Mesenchymal stem cell (in vitro differentiated cells and primary cell): ENCODE measurements at regions not wholly inside any gene's neighbourhood (a gene's known extent, or its start where the extent isn't known, plus 50 kb on each side); places are given as distances from the start of the nearest gene placed in this dataset.

Source experiments
- DNase-seq: peaks from one replicate; pipeline ENCODE4 v3.0.0-alpha.2; 2013
- H2AFZ ChIP-seq: one replicate; pipeline ENCODE4 v1.6.1; 2013; ENCODE audit warnings: low read depth, mild to moderate bottlenecking, control low read depth, inconsistent platforms, low read length, moderate library complexity
- H2AK5ac ChIP-seq: 2 replicates; pipeline ENCODE4 v1.6.1; 2013; ENCODE audit warnings: low read length, moderate library complexity, mild to moderate bottlenecking, inconsistent platforms; ENCODE audit not compliant: severe bottlenecking
- H2BK120ac ChIP-seq: one replicate; pipeline ENCODE4 v1.6.1; 2013; ENCODE audit warnings: low read depth, mild to moderate bottlenecking, inconsistent platforms, low read length, moderate library complexity
- H2BK12ac ChIP-seq, 2 experiments: one replicate each; pipeline ENCODE4 v1.6.1; 2013; ENCODE audit warnings: inconsistent platforms in 2 of 2, low read length in 2 of 2, mild to moderate bottlenecking in 2 of 2, moderate library complexity in 2 of 2, control low read depth in 1 of 2
- H2BK15ac ChIP-seq: one replicate; pipeline ENCODE4 v1.6.1; 2013; ENCODE audit warnings: mild to moderate bottlenecking, low read depth, inconsistent platforms; ENCODE audit not compliant: poor library complexity, severe bottlenecking
- H2BK5ac ChIP-seq: 2 replicates; pipeline ENCODE4 v1.6.1; 2013; ENCODE audit warnings: low read depth, mild to moderate bottlenecking, low read length, control low read depth, inconsistent platforms; ENCODE audit not compliant: poor library complexity, severe bottlenecking
- H3K14ac ChIP-seq, 2 experiments: one replicate each; pipeline ENCODE4 v1.6.1; 2013; ENCODE audit warnings: inconsistent platforms in 2 of 2, low read length in 2 of 2, control low read depth in 1 of 2, mild to moderate bottlenecking in 1 of 2, moderate library complexity in 1 of 2
- H3K18ac ChIP-seq, 2 experiments: one replicate each; pipeline ENCODE4 v1.6.1; 2013; ENCODE audit warnings: inconsistent platforms in 2 of 2, low read length in 2 of 2, control low read depth in 1 of 2, low read depth in 1 of 2, mild to moderate bottlenecking in 1 of 2
- H3K23ac ChIP-seq, 2 experiments: one replicate each; pipeline ENCODE4 v1.6.1; 2013; ENCODE audit warnings: inconsistent platforms in 2 of 2, low read length in 2 of 2, mild to moderate bottlenecking in 2 of 2, moderate library complexity in 2 of 2, control low read depth in 1 of 2
- H3K27ac ChIP-seq: 2 replicates; pipeline ENCODE4 v1.5.1; 2013; ENCODE audit warnings: mild to moderate bottlenecking, moderate library complexity, low read length, control low read depth, inconsistent platforms; ENCODE audit not compliant: poor library complexity, severe bottlenecking
- H3K27me3 ChIP-seq, 2 experiments: 2 replicates each; pipeline versions ENCODE4 v1.6.1 to v1.7.0; 2013; ENCODE audit warnings: low read length in 2 of 2, mild to moderate bottlenecking in 2 of 2, moderate library complexity in 2 of 2, control low read depth in 1 of 2, inconsistent platforms in 1 of 2; ENCODE audit not compliant: control insufficient read depth in 1 of 2, insufficient read depth in 1 of 2
- H3K36me3 ChIP-seq, 2 experiments: 2 replicates each; pipeline versions ENCODE4 v1.6.1 to v1.7.0; 2013; ENCODE audit warnings: low read length in 2 of 2, control low read depth in 1 of 2, inconsistent platforms in 1 of 2, low read depth in 1 of 2, mild to moderate bottlenecking in 1 of 2; ENCODE audit not compliant: insufficient read depth in 2 of 2, control insufficient read depth in 1 of 2
- H3K4ac ChIP-seq, 2 experiments: one replicate each; pipeline ENCODE4 v1.6.1; 2013; ENCODE audit warnings: inconsistent platforms in 2 of 2, low read length in 2 of 2, mild to moderate bottlenecking in 2 of 2, moderate library complexity in 2 of 2, control low read depth in 1 of 2, low read depth in 1 of 2
- H3K4me1 ChIP-seq: 2 replicates; pipeline ENCODE4 v1.6.1; 2013; ENCODE audit warnings: low read depth, low read length, control low read depth; ENCODE audit not compliant: control insufficient read depth, insufficient read depth
- H3K4me2 ChIP-seq: 2 replicates; pipeline ENCODE4 v1.6.1; 2013; ENCODE audit warnings: low read length, mild to moderate bottlenecking, inconsistent platforms; ENCODE audit not compliant: poor library complexity, severe bottlenecking
- H3K4me3 ChIP-seq, 2 experiments: 2 replicates each; pipeline versions ENCODE4 v1.5.1 to v1.7.0; 2013; ENCODE audit warnings: low read length in 2 of 2, mild to moderate bottlenecking in 2 of 2, control low read depth in 1 of 2, low read depth in 1 of 2; ENCODE audit not compliant: insufficient read depth in 1 of 2
- H3K79me1 ChIP-seq: replicated peaks from 2 replicates; pipeline ENCODE4 v1.6.1; 2013; ENCODE audit warnings: mild to moderate bottlenecking, control low read depth, low read length, inconsistent platforms; ENCODE audit not compliant: poor library complexity, severe bottlenecking
- H3K9ac ChIP-seq: 2 replicates; pipeline ENCODE4 v1.7.0; 2013; ENCODE audit warnings: mild to moderate bottlenecking, low read length, moderate library complexity
- H3K9me3 ChIP-seq: 2 replicates; pipeline ENCODE4 v1.7.0; 2013; ENCODE audit warnings: mild to moderate bottlenecking, low read length; ENCODE audit not compliant: control insufficient read depth
- H4K8ac ChIP-seq: one replicate; pipeline ENCODE4 v1.6.1; 2013; ENCODE audit warnings: inconsistent platforms, mild to moderate bottlenecking, low read length, moderate library complexity
- H4K91ac ChIP-seq: one replicate; pipeline ENCODE4 v1.6.1; 2013; ENCODE audit warnings: mild to moderate bottlenecking, low read length, inconsistent platforms
- WGBS: methylation state at CpG from one replicate; pipeline ENCODE4 v1.1.7; 2013; ENCODE audit warnings: mixed read lengths; 5-methylcytosine and 5-hydroxymethylcytosine counted together

- Histone ChIP-seq H3K4me3 (no peak overlapping the region), H4K8ac (no peak overlapping the region), H3K4ac (no peak overlapping the region), H2BK12ac (no peak overlapping the region), H3K27ac (no peak overlapping the region), H2BK120ac (no peak overlapping the region), H2BK5ac (no peak overlapping the region), H3K18ac (no peak overlapping the region), H3K14ac (no peak overlapping the region), H3K4me2 (no peak overlapping the region), H4K91ac (no peak overlapping the region), H3K9me3 (peaks cover 14% of the 10 kb centered on the region), H2AK5ac (no peak overlapping the region), H3K36me3 (no peaks in the 10 kb centered on the region), H2BK15ac (no peak overlapping the region), H3K4me1 (no peaks in the 10 kb centered on the region), H3K27me3 (peaks cover 0 to 4% of the 10 kb centered on the region in 2 experiments), H3K9ac (no peak overlapping the region), H3K79me1 (no peaks in the 10 kb centered on the region), H3K23ac (no peak overlapping the region), H2AFZ (no peak overlapping the region)
- 88% methylated on average over 1 of the region's 1 CpG for WGBS
- DNase-seq: no peak
Observed at GRCh38 chr17:5913641-5914040, 156.5 kb upstream of the WSCD1 start.

- Histone ChIP-seq H3K27ac (no peak overlapping the region), H3K14ac (no peak overlapping the region), H2BK15ac (no peak overlapping the region), H3K9me3 (peaks cover 6% of the 10 kb centered on the region), H3K4me3 (no peak overlapping the region), H2AK5ac (no peak overlapping the region), H2BK5ac (no peak overlapping the region), H3K36me3 (no peaks in the 10 kb centered on the region), H2BK12ac (no peak overlapping the region), H4K91ac (no peak overlapping the region), H3K18ac (no peak overlapping the region), H3K4me2 (no peak overlapping the region), H3K9ac (no peak overlapping the region), H4K8ac (no peak overlapping the region), H3K79me1 (no peaks in the 10 kb centered on the region), H3K23ac (no peak overlapping the region), H2BK120ac (no peak overlapping the region), H3K4ac (no peak overlapping the region), H2AFZ (no peak overlapping the region), H3K4me1 (no peaks in the 10 kb centered on the region), H3K27me3 (peaks cover 0 to 4% of the 10 kb centered on the region in 2 experiments)
- DNase-seq: no peak
- 63% methylated on average over 2 of the region's 2 CpGs for WGBS
Observed at GRCh38 chr17:5915337-5915736, 154.8 kb upstream of the WSCD1 start.

- H3K23ac ChIP-seq: no peak overlapping the region
- 36% methylated on average over 4 of the region's 4 CpGs for WGBS
Observed at GRCh38 chr17:5919089-5919488, 151.1 kb upstream of the WSCD1 start.

GRCh38 chr17:5921512-5922282 is 148.5 kb upstream of the WSCD1 start:
- Histone ChIP-seq H4K8ac (no peak overlapping the region), H2AFZ (no peak overlapping the region), H2AK5ac (no peak overlapping the region), H3K27me3 (peaks cover 0 to 4% of the 10 kb centered on the region in 2 experiments), H3K23ac (no peak overlapping the region), H3K79me1 (no peaks in the 10 kb centered on the region), H3K4ac (no peak overlapping the region), H3K9ac (no peak overlapping the region), H3K14ac (no peak overlapping the region), H3K4me3 (no peak overlapping the region), H2BK5ac (no peak overlapping the region), H3K27ac (no peak overlapping the region), H3K36me3 (no peaks in the 10 kb centered on the region), H2BK15ac (no peak overlapping the region), H3K4me2 (no peak overlapping the region), H3K9me3 (no peaks in the 10 kb centered on the region), H2BK120ac (no peak overlapping the region), H4K91ac (no peak overlapping the region), H3K18ac (no peak overlapping the region), H2BK12ac (no peak overlapping the region), H3K4me1 (peaks cover 4% of the 10 kb centered on the region)
- peak; percentile 12 for DNase-seq
- WGBS: 80% methylated on average over 13 of the region's 13 CpGs

More at GRCh38 chr17:5919089-5919488, 151.1 kb upstream of the WSCD1 start:
- H3K14ac ChIP-seq: no peak overlapping the region
- no peak overlapping the region for H3K18ac ChIP-seq
- no peaks in the 10 kb centered on the region for H3K36me3 ChIP-seq
- no peak overlapping the region for H3K9ac ChIP-seq
- no peak overlapping the region for H2BK12ac ChIP-seq
- H3K9me3 ChIP-seq: peaks cover 6% of the 10 kb centered on the region
- no peak overlapping the region for H3K27ac ChIP-seq
- no peak overlapping the region for H4K91ac ChIP-seq
- no peak overlapping the region for H2BK5ac ChIP-seq
- H3K4me3 ChIP-seq: no peak overlapping the region
- DNase-seq: no peak
- H3K27me3 ChIP-seq: peaks cover 0 to 4% of the 10 kb centered on the region in 2 experiments
- no peak overlapping the region for H2BK15ac ChIP-seq
- no peak overlapping the region for H3K4ac ChIP-seq
- H2AFZ ChIP-seq: no peak overlapping the region
- no peak overlapping the region for H2AK5ac ChIP-seq
- no peaks in the 10 kb centered on the region for H3K79me1 ChIP-seq
- H4K8ac ChIP-seq: no peak overlapping the region
- H3K4me2 ChIP-seq: no peak overlapping the region
- no peak overlapping the region for H2BK120ac ChIP-seq
- peaks cover 4% of the 10 kb centered on the region for H3K4me1 ChIP-seq
